Gastrocnemius medialis (tissue), 4 donors: ENCODE measurements at regions not wholly inside any gene's neighbourhood (a gene's known extent, or its start where the extent isn't known, plus 50 kb on each side); places are given as distances from the start of the nearest gene placed in this dataset.

ENCODE experiments used
- POLR2A ChIP-seq, 2 donors: fragments of 450-650 bp; IDR thresholded peaks; one replicate each; pipeline ENCODE4 v1.6.1; 2017; ENCODE audit warnings: antibody characterized with exemption in 2 of 2, mild to moderate bottlenecking in 2 of 2, moderate library complexity in 2 of 2
- TF ChIP-seq, protein P1 (sequence below), 5 experiments: fragments of 450-650 bp in 3 of 5; fragments of 200-600 bp in 2 of 5; sonication (generic) in 2 of 5; IDR thresholded peaks in 4 of 5; conservative IDR thresholded peaks in 1 of 5; 1 replicate in 4 of 5; 2 replicates in 1 of 5; pipeline ENCODE4 v1.5.1; 2016 to 2019; ENCODE audit warnings: antibody characterized with exemption in 5 of 5, mild to moderate bottlenecking in 3 of 5, moderate library complexity in 3 of 5

DNA sequence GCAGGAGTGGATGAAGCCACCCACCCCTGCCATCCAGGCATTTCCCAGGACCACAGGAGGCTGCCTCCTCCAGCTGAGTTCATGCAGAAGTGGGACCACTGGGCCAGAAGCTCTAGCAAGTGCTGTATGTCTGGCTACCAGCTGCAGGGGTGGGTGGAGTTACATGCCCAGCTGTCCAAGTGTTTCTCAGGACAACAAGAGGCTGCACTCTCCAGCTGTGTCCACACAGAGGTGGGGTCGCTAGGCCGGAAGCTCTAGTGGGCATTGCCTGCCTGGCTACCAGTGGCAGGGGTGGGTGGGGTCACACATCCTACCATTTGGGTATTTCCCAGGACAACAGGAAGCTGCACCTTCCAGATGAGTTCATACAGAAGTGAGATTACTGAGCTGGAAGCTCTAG, 234.0 kb upstream of the PPP2R3A start:
- TF ChIP-seq, protein P1, sequence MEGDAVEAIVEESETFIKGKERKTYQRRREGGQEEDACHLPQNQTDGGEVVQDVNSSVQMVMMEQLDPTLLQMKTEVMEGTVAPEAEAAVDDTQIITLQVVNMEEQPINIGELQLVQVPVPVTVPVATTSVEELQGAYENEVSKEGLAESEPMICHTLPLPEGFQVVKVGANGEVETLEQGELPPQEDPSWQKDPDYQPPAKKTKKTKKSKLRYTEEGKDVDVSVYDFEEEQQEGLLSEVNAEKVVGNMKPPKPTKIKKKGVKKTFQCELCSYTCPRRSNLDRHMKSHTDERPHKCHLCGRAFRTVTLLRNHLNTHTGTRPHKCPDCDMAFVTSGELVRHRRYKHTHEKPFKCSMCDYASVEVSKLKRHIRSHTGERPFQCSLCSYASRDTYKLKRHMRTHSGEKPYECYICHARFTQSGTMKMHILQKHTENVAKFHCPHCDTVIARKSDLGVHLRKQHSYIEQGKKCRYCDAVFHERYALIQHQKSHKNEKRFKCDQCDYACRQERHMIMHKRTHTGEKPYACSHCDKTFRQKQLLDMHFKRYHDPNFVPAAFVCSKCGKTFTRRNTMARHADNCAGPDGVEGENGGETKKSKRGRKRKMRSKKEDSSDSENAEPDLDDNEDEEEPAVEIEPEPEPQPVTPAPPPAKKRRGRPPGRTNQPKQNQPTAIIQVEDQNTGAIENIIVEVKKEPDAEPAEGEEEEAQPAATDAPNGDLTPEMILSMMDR (IDR thresholded peaks at IDR 0.05 in 4 of 5, conservative IDR thresholded peaks at IDR 0.05 in 1 of 5) = no peak
- TF ChIP-seq POLR2A (IDR thresholded peaks at IDR 0.05) = no peak
